ENCODE measurements at regions not wholly inside any gene's neighbourhood (a gene's known extent, or its start where the extent isn't known, plus 50 kb on each side); places are given as distances from the start of the nearest gene placed in this dataset.

GRCh38 chr10:124324856-124325632 lies 93.7 kb downstream of the OAT start:
- Histone ChIP-seq H3K4ac (ENCODE audit: low read depth, low read length) (no peak overlapping the region), H3K9ac (ENCODE audit: low read depth, low read length) (no peak overlapping the region), H3K4me2 (ENCODE audit: low read depth, low read length) (no peak overlapping the region), H2AFZ (replicated peaks; ENCODE audit: low read length, poor library complexity) (no peak overlapping the region), H2AK9ac (replicated peaks; ENCODE audit: low read depth, low read length, poor library complexity) (no peak overlapping the region), H2BK120ac (ENCODE audit: low read depth, low read length) (no peak overlapping the region), H3K4me3 (ENCODE audit: insufficient read depth, low read depth, low read length) (no peak overlapping the region), H4K91ac (ENCODE audit: insufficient read depth, low read depth, low read length) (no peak overlapping the region), H3K9me1 (ENCODE audit: insufficient read depth, low read length) (no peaks in the 10 kb centered on the region), H3K36me3 (ENCODE audit: control insufficient read depth, insufficient read depth, low read length) (no peaks in the 10 kb centered on the region), H3K79me1 (ENCODE audit: low read depth in 1 of 2, low read length in 2 of 2) (no peaks in the 10 kb centered on the region), H2BK15ac (ENCODE audit: low read depth, low read length) (no peak overlapping the region), H4K20me1 (ENCODE audit: insufficient read depth, low read length) (no peaks in the 10 kb centered on the region), H3K23ac (ENCODE audit: low read depth, low read length) (no peak overlapping the region), H2AK5ac (ENCODE audit: low read depth, low read length) (no peak overlapping the region), H2BK5ac (ENCODE audit: low read depth, low read length, poor library complexity, severe bottlenecking) (no peak overlapping the region), H3K4me1 (ENCODE audit: control insufficient read depth, insufficient read depth, low read length) (no peaks in the 10 kb centered on the region), H3K9me3 (ENCODE audit: control insufficient read depth, insufficient read depth, low read length) (peaks cover 14% of the 10 kb centered on the region), H3K18ac (ENCODE audit: low read depth, low read length) (no peak overlapping the region), H3K27ac (ENCODE audit: insufficient read depth, low read length) (no peak overlapping the region), H3K14ac (replicated peaks; ENCODE audit: low read depth, low read length) (no peak overlapping the region), H3K56ac (ENCODE audit: extremely low read depth, insufficient read depth, low read length) (no peak overlapping the region), H3K27me3 (ENCODE audit: control insufficient read depth, insufficient read depth, low read length) (no peaks in the 10 kb centered on the region), H4K5ac (ENCODE audit: low read depth, low read length) (no peak overlapping the region), H4K8ac (ENCODE audit: low read depth in 2 of 2, low read length in 2 of 2) (no peak overlapping the region), H2BK20ac (ENCODE audit: low read depth, low read length) (no peak overlapping the region)
- DNase-seq (no peak), ATAC-seq (ENCODE audit: low read depth) (no peak)
- in situ Hi-C loops (cut with MboI; ENCODE audit: low sequenced_read_pairs) (no loop called here), intact Hi-C loops (cut with micrococcal nuclease) (no loop called here), dilution Hi-C loops (cut with HindIII; ENCODE audit: low sequenced_read_pairs, unreplicated experiment) (no loop called here)
- TF ChIP-seq MAFK (IDR thresholded peaks at IDR 0.05; ENCODE audit: low read depth, low read length) (no peak), MAZ (IDR thresholded peaks at IDR 0.05; ENCODE audit: borderline replicate concordance, low read depth, low read length) (no peak), ELK1 (IDR thresholded peaks at IDR 0.05; ENCODE audit: borderline replicate concordance, low read depth, low read length) (no peak), SMC3 (IDR thresholded peaks at IDR 0.05; ENCODE audit: low read depth, low read length) (no peak), CEBPB (IDR thresholded peaks at IDR 0.05; ENCODE audit: low read depth, low read length) (no peak), NFE2L2 (IDR thresholded peaks at IDR 0.05; ENCODE audit: low read depth, low read length) (no peak), RAD21 (IDR thresholded peaks at IDR 0.05; ENCODE audit: low read length) (no peak), FOS (IDR thresholded peaks at IDR 0.05; ENCODE audit: low read depth, low read length) (no peak), MXI1 (IDR thresholded peaks at IDR 0.05; ENCODE audit: borderline replicate concordance, low read depth, low read length) (no peak), POLR2A (IDR thresholded peaks at IDR 0.05; ENCODE audit: low read depth, low read length) (no peak), CHD1 (IDR thresholded peaks at IDR 0.05; ENCODE audit: low read depth, low read length) (no peak), RFX5 (IDR thresholded peaks at IDR 0.05; ENCODE audit: low read depth, low read length) (no peak), BHLHE40 (IDR thresholded peaks at IDR 0.05; ENCODE audit: low read depth, low read length) (no peak), RCOR1 (IDR thresholded peaks at IDR 0.05; ENCODE audit: insufficient replicate concordance, low read length) (no peak)
- TF ChIP-seq, protein P1, sequence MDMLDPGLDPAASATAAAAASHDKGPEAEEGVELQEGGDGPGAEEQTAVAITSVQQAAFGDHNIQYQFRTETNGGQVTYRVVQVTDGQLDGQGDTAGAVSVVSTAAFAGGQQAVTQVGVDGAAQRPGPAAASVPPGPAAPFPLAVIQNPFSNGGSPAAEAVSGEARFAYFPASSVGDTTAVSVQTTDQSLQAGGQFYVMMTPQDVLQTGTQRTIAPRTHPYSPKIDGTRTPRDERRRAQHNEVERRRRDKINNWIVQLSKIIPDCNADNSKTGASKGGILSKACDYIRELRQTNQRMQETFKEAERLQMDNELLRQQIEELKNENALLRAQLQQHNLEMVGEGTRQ (IDR thresholded peaks at IDR 0.05; ENCODE audit: low read depth, low read length), result no peak
- TF ChIP-seq, protein P2, sequence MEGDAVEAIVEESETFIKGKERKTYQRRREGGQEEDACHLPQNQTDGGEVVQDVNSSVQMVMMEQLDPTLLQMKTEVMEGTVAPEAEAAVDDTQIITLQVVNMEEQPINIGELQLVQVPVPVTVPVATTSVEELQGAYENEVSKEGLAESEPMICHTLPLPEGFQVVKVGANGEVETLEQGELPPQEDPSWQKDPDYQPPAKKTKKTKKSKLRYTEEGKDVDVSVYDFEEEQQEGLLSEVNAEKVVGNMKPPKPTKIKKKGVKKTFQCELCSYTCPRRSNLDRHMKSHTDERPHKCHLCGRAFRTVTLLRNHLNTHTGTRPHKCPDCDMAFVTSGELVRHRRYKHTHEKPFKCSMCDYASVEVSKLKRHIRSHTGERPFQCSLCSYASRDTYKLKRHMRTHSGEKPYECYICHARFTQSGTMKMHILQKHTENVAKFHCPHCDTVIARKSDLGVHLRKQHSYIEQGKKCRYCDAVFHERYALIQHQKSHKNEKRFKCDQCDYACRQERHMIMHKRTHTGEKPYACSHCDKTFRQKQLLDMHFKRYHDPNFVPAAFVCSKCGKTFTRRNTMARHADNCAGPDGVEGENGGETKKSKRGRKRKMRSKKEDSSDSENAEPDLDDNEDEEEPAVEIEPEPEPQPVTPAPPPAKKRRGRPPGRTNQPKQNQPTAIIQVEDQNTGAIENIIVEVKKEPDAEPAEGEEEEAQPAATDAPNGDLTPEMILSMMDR (conservative IDR thresholded peaks at IDR 0.05; ENCODE audit: low read depth, low read length), result no peak
- ChIA-PET CTCF (no interaction called here), POLR2A (ENCODE audit: unreplicated experiment) (no interaction called here)
- WGBS, 2 experiments (ENCODE audit: extremely low coverage in 2 of 2, insufficient read length in 1 of 2), result 74% methylated on average over 4 of the region's 19 CpGs; no CpG with 5 or more reads in 1 of the 2 experiments
- BruUV-seq (replicated peaks), result no TSS peak
